GM21360 (cell line): ENCODE measurements at regions not wholly inside any gene's neighbourhood (a gene's known extent, or its start where the extent isn't known, plus 50 kb on each side); places are given as distances from the start of the nearest gene placed in this dataset.

Experiments
- ATAC-seq: cut with Tn5 transposase; IDR thresholded peaks from one replicate; pipeline ENCODE4 v1.9.1; 2021; ENCODE audit warnings: mild to moderate bottlenecking, moderate library complexity; ENCODE audit not compliant: unreplicated experiment

GRCh38 chr10:128484041-128484440 is 357.8 kb upstream of the MKI67 start:
- ATAC-seq: no peak

GRCh38 chr10:128485701-128486235 is 359.5 kb upstream of the MKI67 start:
- ATAC-seq: no peak

GRCh38 chr10:128487517-128487916 is 361.3 kb upstream of the MKI67 start:
- no peak for ATAC-seq

- ATAC-seq: no peak
These were observed 363.4 kb upstream of the MKI67 start for GRCh38 chr10:128489324-128490247.

GRCh38 chr10:128491686-128492085 is 365.5 kb upstream of the MKI67 start:
- ATAC-seq: no peak

GRCh38 chr10:128493811-128494210 is 367.6 kb upstream of the MKI67 start:
- no peak for ATAC-seq

GRCh38 chr10:128494665-128495064 is 368.4 kb upstream of the MKI67 start:
- ATAC-seq: no peak

- no peak for ATAC-seq
These were observed 371.6 kb upstream of the MKI67 start for GRCh38 chr10:128497660-128498377.

- ATAC-seq: no peak
These were observed 372.1 kb upstream of the MKI67 start for GRCh38 chr10:128498378-128498730.

GRCh38 chr10:128498746-128499145 is 372.5 kb upstream of the MKI67 start:
- no peak for ATAC-seq

- ATAC-seq: no peak
These were observed 373.3 kb upstream of the MKI67 start for GRCh38 chr10:128499486-128499885.

GRCh38 chr10:128499956-128500355 is 373.7 kb upstream of the MKI67 start:
- no peak for ATAC-seq

GRCh38 chr10:128500642-128501041 is 374.4 kb upstream of the MKI67 start:
- no peak for ATAC-seq

GRCh38 chr10:128505346-128505745 is 379.1 kb upstream of the MKI67 start:
- no peak for ATAC-seq

- ATAC-seq: no peak
These were observed 380.2 kb upstream of the MKI67 start for GRCh38 chr10:128506423-128506822.

- ATAC-seq: no peak
These were observed 380.8 kb upstream of the MKI67 start for GRCh38 chr10:128507066-128507465.

GRCh38 chr10:128511284-128511683 is 385.1 kb upstream of the MKI67 start:
- ATAC-seq: no peak

- ATAC-seq: no peak
These were observed 386.5 kb upstream of the MKI67 start for GRCh38 chr10:128512767-128513166.

- no peak for ATAC-seq
These were observed 388.3 kb upstream of the MKI67 start for GRCh38 chr10:128514536-128514935.

- no peak for ATAC-seq
These were observed 390.0 kb upstream of the MKI67 start for GRCh38 chr10:128516180-128516579.

GRCh38 chr10:128517167-128517566 is 390.9 kb upstream of the MKI67 start:
- no peak for ATAC-seq

- no peak for ATAC-seq
These were observed 391.8 kb upstream of the MKI67 start for GRCh38 chr10:128518000-128518399.
